Activated T-cell treated with anti-CD3 and anti-CD28 coated beads for 24 hours (primary cell): ENCODE measurements at regions not wholly inside any gene's neighbourhood (a gene's known extent, or its start where the extent isn't known, plus 50 kb on each side); places are given as distances from the start of the nearest gene placed in this dataset.
"Not testable (repeated sequence)": the region's sequence is repeated elsewhere in the genome, so short reads cannot be mapped to it uniquely, and the experiment has no call there.

Source experiments
- DNase-seq: peaks from one replicate; pipeline ENCODE4 v3.0.0-alpha.2; 2020; ENCODE audit warnings: low read depth

DNA sequence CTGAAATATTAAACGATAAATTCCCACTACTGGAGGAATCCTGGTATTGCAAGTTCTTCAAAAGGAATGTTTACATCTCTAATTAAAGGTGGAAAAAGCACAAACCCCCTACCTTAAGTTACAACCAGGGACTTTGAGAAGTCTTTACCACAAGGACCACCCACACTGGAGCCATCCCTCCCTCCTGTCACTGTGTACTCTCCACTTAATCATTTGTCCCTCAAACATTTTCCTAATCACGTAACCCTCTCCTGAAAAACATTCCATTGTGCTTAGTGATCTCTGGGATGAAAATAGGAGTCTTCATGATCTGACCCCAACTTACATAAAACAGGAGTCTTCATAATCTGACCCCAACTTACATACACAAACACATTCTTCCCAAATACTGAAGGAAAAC, 85.7 kb downstream of the SUCLG1 start:
- DNase-seq, result no peak

DNA sequence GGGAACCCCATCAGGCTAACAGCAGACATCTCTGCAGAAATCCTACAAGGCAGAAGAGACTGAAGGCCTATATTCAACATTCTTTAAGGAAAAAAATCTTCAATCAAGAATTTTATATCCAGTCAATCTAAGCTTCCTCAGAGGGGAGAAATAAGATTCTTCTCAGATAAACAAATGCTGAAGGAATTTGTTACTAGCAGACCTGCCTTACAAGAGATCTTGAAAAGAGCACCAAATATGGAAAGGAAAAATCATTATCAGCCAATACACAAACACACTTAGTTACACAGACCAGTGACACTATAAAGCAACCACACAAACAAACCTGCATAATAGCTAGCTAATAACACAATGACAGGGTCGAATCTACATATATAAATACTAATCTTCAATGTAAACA, 96.5 kb downstream of the SUCLG1 start:
- no peak for DNase-seq

DNA sequence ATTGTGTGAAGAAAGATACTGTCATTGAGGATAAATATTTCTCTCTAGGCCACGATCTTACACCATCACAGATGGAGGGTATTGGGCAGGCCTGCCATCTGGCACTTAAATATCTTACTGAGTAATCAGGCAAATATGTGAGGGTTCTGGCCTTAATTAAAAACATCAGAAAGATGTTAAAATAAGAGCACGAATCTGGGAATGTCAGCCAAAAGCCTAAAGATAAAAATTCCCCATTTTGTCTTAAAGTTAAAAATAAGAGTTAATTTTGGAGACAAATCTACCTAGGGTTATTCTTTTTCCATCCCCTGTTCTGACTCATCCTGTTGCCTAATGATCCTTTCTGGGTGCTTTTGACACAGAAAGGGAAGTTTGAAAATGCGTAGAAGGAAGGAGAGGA, 121.0 kb downstream of the SUCLG1 start:
- DNase-seq, result no peak

DNA sequence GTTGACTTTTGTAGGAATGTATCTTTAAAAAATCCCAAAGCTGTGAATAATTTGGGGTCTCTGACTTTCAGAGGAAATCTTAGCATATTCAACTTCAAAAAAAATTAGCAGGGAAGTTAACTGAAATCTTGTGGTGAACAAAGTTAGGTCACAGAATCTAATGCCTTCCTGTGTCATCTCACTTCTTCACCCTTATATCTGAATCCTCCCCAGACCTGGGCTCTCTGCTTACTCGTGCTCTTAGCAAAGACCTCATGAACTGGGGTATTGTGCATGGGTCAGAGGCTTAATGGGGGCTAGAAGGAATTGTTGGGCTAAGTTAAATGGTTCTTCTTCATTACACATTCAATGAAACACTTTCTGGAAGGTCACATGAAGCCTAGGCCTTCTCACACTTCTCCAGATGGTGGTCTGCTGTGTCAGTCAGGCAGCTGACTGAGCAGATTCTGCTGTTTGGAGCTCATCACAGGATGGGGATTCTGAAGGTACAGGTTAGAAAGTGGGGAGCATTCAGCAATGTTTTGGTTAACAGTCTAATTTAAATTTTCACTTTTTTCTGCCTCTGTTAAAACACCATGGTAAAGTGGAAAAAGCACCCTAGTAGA, 131.3 kb downstream of the SUCLG1 start:
- DNase-seq, result no peak

DNA sequence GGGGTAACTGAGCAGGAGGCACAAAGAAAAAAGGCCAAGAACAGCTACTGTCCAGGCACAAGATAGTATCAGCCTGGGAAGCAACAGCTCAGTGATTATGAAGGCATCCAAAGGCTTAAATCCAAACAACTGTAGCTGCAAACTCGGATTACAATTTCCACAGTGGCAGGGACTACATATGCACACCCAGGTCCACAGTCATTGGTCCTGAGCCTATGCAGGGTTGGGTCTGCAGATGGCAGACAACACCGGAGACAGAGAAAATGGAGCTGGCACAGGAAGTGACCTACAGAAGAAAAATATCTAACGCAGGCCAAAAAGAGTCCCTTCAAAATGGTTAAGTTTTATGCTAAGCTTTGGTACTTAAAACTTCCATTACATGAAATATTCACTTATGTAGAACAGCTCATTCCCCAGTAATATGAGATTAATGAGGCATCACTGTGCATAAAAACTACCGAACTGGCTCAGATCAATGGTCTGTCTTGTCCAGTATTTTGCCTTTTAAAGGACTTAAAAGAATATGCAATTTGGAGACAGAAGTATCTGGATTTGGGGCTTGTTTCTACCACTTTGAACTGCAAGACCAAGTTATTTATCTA, 132.1 kb downstream of the SUCLG1 start:
- no peak for DNase-seq

DNA sequence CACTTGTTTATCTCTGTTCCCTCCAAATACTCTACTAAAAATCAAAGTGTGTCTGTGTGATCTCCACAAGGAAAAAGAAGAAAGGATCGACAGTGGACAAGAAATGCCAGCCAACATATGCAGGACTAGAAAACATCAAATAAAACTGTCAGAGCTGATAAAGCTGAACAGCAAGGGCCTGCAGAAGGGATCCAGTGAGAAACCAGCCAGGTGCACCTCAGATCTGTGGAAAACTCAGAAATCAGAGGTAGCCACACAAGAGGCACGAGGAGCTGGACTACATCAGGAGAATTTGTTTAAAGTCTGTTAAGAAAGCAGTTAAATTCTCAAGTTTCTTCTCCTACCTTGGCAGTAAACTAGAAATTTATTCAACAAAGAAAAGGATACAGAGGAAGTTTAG, 135.2 kb downstream of the SUCLG1 start:
- no peak for DNase-seq

DNA sequence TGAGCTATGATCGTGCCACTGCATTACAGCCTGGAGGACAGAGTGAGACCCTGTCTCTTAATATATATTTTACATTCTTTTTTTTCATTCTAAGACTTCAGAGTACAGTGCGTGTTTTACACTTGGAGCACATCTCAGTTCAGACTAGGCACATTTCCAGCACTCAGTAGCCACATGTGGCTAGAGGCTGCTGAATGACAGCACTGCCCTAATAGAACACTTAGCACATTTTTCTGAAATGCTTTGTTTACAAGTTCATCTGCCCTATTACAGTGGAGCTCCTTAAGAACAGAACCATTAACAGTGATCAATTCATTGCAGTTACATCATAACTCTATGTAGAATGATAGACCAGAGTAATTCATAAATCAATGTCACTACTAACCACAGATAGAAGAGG, 138.1 kb downstream of the SUCLG1 start:
- DNase-seq, result no peak

DNA sequence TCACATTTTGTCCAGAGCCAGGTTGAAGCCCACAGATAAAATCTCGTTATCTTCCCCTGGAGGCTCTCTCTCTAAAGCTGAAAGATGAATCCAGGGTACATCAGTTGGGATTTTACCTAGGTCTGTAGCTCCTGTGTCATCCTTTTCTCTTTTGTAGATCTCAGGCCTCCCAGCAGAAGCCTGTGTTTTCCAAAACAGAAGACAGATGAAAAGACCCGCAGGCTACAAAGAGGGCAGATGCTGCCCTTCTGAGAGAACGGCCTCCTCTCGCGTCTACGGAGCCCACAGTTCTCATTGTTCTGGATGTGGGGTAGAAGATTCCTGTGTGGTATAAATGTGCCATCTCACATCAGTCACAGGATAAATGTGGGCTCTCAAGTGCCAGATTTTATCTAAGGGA, 139.5 kb downstream of the SUCLG1 start:
- DNase-seq, result no peak

DNA sequence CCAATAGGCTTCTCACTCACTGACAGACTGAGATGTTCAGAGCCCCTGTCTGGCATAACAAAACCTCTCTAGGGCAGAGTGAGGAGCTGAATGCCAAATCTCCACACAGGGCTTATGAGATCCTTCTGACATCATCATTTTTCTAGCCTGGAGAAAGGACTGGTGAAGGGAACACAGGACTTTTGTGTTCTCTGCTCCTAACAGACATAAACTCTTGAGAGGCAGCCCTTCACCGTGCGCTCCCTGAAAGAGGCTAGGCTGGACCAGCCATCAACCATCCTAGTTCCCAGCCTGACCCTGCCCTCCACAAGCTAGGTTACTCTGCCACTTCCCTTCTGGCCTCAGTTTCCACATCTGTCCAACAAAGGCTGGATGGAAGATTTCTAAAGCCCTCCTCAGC, 141.9 kb downstream of the SUCLG1 start:
- no peak for DNase-seq

DNA sequence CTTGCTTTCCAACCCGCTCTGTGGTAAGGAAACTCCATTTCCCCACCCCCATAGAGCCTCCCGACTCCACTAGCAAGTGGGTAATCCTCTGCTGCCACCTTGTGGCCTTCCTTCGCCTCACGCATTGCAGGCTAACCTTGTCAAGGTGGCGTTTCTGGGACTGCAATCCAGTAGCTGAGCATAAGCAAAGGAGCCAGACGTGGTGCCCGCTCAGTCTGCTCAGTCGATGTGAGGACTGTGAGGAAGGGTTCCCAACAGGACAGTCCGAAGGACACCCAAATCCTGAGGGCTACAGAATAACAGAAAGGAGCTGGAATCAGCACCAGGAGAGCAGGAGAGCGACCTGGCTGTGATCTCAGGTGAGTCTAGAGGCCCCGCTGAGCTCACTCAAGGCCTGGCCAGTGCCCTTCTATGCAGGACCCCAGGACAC, 144.2 kb downstream of the SUCLG1 start:
- peak; percentile 70 for DNase-seq

DNA sequence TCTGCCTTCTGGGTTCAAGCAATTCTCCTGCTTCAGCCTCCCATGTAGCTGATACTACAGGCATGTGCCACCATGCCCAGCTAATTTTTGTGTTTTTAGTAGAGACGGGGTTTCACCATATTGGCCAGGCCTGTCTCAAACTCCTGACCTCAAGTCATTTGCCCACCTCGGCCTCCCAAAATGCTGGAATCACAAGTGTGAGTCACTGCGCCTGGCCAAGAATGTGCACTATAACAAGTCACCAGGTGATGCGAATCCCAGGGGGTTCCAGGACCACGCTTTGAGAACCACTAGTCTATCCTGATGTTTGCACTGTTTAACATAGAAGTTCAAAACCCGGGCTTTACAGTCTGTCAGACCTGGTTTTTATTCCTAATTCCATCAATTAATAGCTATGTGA, 144.8 kb downstream of the SUCLG1 start:
- no peak for DNase-seq

DNA sequence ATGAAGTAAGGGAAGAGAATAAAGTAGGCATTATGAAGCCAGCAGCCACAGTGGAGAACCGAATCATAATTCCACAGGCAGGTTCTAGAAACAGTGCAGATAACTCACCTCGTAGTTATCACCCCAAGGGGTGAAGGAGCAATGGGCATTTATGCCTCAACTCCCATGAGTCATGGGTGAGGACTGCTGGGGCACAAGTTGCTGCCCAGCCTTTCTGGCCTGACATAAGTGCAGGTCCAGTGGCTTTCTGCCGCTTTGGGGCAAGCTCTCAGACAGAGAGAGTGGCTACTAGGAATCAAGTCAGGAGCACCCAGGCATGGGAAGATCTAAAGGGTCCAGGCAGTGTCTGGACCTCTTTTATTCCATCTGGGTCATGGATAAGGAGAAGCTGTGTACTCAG, 149.8 kb downstream of the SUCLG1 start:
- no peak for DNase-seq

DNA sequence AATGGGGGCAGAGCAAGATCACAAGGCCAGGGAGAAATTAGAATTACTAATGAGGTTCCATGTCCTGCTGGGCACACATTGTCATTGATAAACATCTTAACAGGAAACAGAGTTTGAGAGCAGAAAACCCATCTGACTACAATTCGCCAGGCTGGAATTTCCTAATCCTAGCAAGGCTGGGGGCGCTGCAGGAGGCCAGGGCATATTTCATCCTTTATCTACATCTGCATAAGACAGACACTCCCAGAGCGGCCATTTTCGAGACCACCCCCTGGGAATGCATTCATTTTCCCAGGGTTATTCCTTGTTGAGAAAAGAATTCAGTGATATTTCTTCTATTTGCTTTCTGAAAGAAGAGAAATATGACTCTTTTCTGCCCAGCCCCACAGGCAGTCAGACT, 152.7 kb downstream of the SUCLG1 start:
- no peak for DNase-seq

DNA sequence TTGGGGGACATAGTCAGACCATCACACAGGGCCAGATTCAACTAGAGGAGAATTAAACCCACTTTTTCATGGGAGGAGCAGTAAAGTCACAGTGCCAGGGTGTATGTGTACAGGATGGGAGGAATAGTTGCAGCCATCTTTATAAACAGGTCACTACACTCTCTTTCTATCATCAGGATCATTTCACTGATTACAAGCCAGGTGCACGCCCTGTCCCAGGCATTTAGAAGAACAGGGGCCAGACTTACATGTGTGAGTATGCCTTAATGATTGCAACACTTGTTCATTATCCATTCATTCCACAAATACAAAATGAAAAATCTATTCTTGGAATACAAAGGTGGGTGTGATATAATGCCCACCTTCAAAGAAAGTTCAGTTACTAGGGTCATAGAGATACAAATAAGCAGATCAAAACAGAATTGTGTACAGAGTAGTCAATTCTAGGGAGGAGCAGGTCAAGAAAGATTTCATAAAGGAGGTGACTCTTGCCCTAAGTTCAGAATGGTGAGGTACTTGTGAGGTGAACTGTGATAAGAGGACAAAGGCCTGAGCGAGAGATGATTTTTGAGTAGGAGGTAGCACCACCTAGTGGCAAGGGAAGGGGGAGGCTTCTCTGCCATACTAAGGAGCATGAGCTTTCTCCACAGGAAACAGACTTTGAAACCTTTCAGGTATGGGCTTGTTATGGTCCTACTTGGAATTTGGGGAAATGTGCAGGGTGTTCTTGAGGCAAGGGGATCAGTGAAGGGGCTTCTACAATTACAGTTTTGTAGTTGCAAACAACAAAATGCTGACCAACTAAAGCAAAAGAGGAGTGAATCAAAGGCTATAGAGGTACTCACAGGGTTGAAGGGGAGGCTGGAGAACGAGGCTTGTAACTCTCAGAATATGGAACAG, 156.3 kb downstream of the SUCLG1 start:
- DNase-seq, result peak; percentile 21

DNA sequence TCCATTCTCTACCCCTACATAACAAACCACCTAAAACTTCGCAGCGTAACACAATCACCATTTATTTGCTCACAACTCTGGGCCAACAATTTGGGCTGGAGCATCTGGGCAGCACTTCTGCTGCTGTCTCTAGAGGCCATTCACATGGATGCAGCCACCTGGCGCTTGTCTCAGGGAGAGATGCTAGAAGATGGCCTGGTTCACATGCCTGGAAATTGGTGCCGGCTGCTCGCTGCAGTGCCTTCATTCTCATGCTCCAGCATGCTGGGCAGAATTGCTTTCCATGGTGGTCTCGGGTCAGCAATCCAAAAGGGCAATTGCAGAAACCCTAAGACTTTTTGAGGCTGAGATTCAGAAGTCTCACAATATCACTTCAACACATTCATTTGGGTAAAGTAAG, 157.4 kb downstream of the SUCLG1 start:
- no peak for DNase-seq

DNA sequence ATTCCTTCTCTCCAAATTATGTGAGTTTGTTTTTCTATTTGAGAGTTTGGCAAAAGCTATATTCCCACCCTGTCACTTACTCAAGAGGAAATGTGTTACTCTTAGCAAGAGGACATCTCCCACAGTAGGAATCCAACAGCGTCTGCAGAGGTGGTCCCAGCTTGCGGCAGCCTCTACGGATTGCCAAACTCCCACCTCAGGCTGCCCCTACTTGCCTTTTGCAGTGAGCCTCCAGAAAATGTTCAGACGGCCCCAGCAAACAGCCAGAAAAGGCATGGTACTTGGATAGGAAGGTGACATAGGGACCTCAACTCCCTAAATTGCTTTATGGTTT, 158.4 kb downstream of the SUCLG1 start:
- DNase-seq, result no peak

DNA sequence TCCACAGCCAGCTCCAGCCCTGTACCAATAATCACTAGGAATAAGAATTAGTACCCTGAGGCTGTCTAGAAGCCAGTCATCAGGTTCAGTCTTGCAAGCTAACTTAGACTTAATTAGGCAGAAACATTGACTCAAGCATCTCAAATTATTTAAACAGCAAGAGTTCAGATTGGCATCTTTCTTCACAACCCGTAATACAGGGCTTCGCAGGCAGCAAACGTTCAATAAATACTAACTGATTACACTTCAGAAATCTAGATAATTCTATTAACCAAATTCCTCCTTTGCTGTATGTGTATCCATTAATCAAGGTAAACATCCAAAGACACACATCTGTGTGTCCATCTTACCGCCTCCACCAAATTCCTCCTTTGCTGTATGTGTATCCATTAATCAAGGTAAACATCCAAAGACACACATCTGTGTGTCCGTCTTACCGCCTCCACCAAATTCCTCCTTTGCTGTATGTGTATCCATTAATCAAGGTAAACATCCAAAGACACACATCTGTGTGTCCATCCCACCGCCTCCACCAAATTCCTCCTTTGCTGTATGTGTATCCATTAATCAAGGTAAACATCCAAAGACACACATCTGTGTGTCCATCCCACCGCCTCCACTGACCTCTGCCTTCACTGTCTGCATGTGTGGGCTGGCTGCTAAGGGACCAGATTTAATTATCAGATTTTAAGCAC, 158.9 kb downstream of the SUCLG1 start:
- DNase-seq, result not testable (repeated sequence)

DNA sequence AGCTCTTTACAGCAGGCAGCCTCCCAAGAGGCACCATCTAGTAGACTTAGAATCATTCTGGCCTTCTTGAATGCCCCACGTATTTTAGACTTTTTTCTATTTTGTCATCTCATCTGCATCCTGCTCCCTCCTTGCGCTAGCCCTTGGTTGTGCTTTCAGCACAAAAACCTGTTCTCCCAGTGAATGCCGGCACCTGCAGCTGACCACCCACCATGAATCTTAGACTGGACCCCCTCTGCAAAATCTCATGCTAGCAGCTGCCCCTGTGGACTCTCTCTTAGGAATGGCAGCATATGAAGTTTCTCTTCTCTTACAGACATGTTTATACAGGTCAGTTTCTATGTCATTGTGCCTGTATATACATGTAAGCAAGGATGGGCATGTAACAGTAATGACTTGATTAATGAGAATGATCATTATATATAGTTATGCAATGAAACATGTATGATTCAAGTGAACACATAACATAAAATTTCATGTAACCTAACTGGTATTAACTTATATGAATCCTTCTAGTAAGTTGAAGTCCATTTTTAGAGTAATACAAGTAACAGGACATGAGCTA, 159.8 kb downstream of the SUCLG1 start:
- no peak for DNase-seq

DNA sequence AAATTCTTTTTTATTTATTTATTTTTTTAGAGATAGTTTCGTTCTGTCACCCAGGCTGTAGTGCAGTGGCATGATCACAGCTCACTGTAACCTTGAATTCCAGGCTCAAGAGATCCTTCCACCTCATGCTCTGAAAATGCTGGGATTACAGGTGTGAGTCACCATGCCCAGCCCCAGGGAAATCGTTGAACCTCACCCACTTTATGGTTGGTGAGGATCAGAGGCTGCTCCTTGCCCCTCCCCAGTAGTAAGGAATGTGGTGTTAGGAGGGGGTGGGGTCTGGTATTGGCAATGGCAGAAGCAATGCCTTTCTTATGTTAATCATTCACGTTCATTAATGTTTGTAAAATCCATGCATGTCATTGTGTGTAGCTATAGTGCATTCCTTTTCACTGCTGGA, 161.9 kb downstream of the SUCLG1 start:
- DNase-seq, result no peak

DNA sequence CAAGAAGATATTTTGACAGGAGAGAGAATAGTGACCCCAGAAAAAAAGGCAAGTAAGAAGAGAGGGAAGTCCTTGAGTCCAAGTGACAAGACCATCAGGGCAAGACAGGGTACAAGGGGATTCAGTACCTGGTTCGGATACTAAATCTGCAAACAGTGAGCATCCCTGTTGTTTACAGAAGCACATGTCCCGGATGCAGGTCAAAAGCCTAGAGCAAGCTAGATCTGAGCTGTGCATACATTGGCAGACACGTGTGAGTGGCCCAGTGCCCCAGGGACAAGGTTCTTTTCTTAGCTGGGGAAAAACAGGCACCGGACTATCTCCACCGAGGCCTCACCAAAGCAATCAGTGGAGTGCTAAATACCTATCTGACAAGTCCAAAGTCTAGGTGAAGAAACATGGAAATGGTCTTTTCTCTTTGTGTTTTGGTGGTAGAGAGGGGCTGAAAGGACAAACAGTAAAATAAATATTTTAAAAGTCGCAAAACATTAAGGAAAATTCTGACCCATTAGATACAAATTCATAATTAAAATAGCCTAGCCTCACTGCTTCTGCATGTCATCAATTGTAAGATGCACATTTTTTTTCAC, 165.2 kb downstream of the SUCLG1 start:
- no peak for DNase-seq

DNA sequence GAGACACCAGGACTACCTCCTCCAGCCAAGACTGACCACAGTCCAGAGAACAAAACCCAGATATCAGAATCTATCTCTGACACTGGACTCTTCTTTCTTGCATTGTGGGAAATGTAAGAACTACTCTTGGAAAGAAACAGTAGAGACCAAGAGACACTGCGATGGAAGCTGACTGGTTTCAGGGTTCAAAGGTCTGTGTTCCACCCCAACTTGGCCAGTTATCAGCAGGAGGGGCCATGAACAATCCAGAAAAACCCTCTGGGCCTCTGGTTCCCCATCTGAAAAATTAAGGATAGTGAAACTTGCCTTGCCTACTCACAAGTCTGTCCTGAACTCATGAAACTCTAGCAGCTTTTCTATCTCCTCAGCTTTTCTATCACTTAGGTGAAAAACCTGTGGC, 166.5 kb downstream of the SUCLG1 start:
- no peak for DNase-seq

DNA sequence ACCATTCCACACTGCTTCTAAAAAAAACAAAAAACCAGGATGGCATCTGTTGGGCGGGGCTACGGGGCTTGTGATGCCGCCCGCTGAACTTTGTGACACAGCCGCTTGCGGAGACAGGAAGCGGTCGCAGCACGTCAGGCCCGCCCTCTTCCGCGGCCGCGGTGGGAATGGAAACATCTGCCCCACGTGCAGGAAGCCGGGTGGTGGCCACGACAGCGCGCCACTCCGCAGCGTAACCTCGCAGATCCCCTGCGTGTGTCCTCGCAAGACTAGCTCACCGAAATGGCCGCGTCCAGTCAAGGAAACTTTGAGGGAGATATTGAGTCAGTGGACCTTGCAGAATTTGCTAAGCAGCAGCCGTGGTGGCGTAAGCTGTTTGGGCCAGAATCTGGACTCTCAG, 168.5 kb downstream of the SUCLG1 start:
- no peak for DNase-seq
